PC-3 (cell line): ENCODE measurements at regions not wholly inside any gene's neighbourhood (a gene's known extent, or its start where the extent isn't known, plus 50 kb on each side); places are given as distances from the start of the nearest gene placed in this dataset.

Experiments
- ATAC-seq: fragments of 200-7000 bp; cut with Tn5 transposase; 2 replicates; pipeline ENCODE4 v1.9.1; 2020; ENCODE audit warnings: mild to moderate bottlenecking, moderate library complexity
- BruUV-seq: library from RNA; stranded (reverse); fragments of 400-500 nt; replicated peaks from 2 replicates; lab custom pipeline; 2021; lab: Mats Ljungman, UMichigan
- CTCF ChIA-PET: fragments of 300-600 bp; sonication (Branson Sonifier 250); formaldehyde crosslinking; loops from one replicate; lab custom pipeline; 2022; ENCODE audit warnings: antibody characterized with exemption; lab: Charles Lee
- POLR2A ChIA-PET: fragments of 300-600 bp; sonication (Branson Sonifier 250); formaldehyde crosslinking; loops from one replicate; lab custom pipeline; 2022; ENCODE audit warnings: antibody characterized with exemption; ENCODE audit not compliant: unreplicated experiment; lab: Charles Lee
- DNase-seq: peaks from one replicate; pipeline ENCODE4 v3.0.0-alpha.2; 2015
- H2AFZ ChIP-seq: fragments of 300-600 bp; sonication (generic); 2 replicates; pipeline ENCODE4 v1.6.0; 2016; ENCODE audit warnings: antibody characterized with exemption, low read length
- H3F3A ChIP-seq: fragments of 300-600 bp; sonication (generic); one replicate; pipeline ENCODE4 v1.6.0; 2017; ENCODE audit warnings: antibody characterized with exemption, low read length, control low read depth, mild to moderate bottlenecking; ENCODE audit not compliant: unreplicated experiment
- H3K27ac ChIP-seq: fragments of 300-600 bp; sonication (generic); 2 replicates; pipeline ENCODE4 v1.5.1; 2016; ENCODE audit warnings: mild to moderate bottlenecking, low read length
- H3K27me3 ChIP-seq: fragments of 300-600 bp; sonication (generic); 2 replicates; pipeline ENCODE4 v1.6.1; 2016; ENCODE audit warnings: low read length, mixed read lengths
- H3K36me3 ChIP-seq: fragments of 300-600 bp; sonication (generic); 2 replicates; pipeline ENCODE4 v1.6.1; 2016; ENCODE audit warnings: low read depth, mixed run types, low read length, mixed read lengths
- H3K4me1 ChIP-seq: fragments of 300-600 bp; sonication (generic); 2 replicates; pipeline ENCODE4 v1.5.1; 2016; ENCODE audit warnings: low read length; ENCODE audit not compliant: insufficient read depth
- H3K4me2 ChIP-seq: fragments of 300-600 bp; sonication (generic); 2 replicates; pipeline ENCODE4 v1.6.0; 2016; ENCODE audit warnings: low read length
- H3K4me3 ChIP-seq: fragments of 300-600 bp; sonication (generic); 2 replicates; pipeline ENCODE4 v1.5.1; 2016; ENCODE audit warnings: mild to moderate bottlenecking, low read length, mixed read lengths
- H3K79me2 ChIP-seq: fragments of 300-600 bp; sonication (generic); 2 replicates; pipeline ENCODE4 v1.6.1; 2017; ENCODE audit warnings: low read length, mixed read lengths
- H3K9ac ChIP-seq: fragments of 300-600 bp; sonication (generic); 2 replicates; pipeline ENCODE4 v1.6.0; 2016; ENCODE audit warnings: mild to moderate bottlenecking, low read length
- H3K9me2 ChIP-seq: fragments of 300-600 bp; sonication (generic); replicated peaks from 2 replicates; pipeline ENCODE4 v1.6.1; 2016; ENCODE audit warnings: mixed run types, low read length, mixed read lengths
- H3K9me3 ChIP-seq: fragments of 300-600 bp; sonication (generic); 2 replicates; pipeline ENCODE4 v1.6.1; 2016; ENCODE audit warnings: low read length, mixed read lengths
- H4K20me1 ChIP-seq: fragments of 300-600 bp; sonication (generic); 2 replicates; pipeline ENCODE4 v1.6.1; 2016; ENCODE audit warnings: low read length, mixed read lengths
- EZH2 ChIP-seq: fragments of 300-600 bp; sonication (generic); IDR thresholded peaks from one replicate; pipeline ENCODE4 v1.6.1; 2017; ENCODE audit warnings: antibody characterized with exemption, mild to moderate bottlenecking, low read length; ENCODE audit not compliant: unreplicated experiment
- EZH2phosphoT487 ChIP-seq: fragments of 300-600 bp; sonication (generic); IDR thresholded peaks from 2 replicates; pipeline ENCODE4 v1.6.1; 2018; ENCODE audit warnings: mild to moderate bottlenecking, antibody characterized with exemption, low read length, borderline replicate concordance
- intact Hi-C: fragments of 100-400 bp; cut with micrococcal nuclease; formaldehyde crosslinking; loops from 2 replicates; pipeline ENCODE4 v1.9.0; 2023
- TF ChIP-seq, protein P1 (sequence below): fragments of 300-600 bp; sonication (generic); conservative IDR thresholded peaks from 2 replicates; pipeline ENCODE4 v1.5.1; 2017; ENCODE audit warnings: antibody characterized with exemption, low read depth, mild to moderate bottlenecking, low read length

DNA sequence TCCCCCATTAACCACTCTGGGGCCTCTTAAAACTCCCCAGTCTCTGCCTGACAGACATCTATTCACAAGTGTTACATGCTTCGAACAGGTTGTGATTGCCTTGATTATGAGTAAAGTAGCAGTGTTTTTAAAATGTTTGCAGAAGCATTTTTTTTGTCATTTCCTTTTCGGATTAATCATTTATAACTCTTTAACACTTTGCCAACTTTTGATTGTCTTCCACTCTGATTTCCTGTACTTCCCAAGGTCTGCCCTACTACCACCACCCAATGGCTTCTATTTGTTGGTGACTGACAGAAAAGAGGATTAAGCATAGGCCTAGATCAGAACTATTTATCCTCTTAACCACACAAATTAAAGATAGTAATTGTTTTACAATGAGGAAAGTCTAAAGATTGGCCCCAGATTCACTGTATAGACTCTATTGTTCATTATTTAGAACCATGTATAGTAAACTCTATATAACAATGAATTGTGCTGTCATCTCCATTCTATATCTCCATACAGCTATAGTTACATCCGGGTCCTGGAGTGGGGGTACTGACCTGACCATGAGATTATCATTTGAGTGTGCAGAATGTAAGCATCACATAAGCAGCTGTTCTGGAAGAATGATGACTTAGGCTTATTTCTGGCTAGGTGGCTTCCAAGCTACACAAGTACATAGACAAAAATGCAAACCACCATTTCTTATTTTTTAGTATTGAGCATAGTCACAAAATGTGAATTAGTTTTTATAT is 110.3 kb upstream of the RBMS1 start:
- Histone ChIP-seq H3K4me2 (no peak overlapping the region), H3K9me2 (no peaks in the 10 kb centered on the region), H3K9me3 (no peaks in the 10 kb centered on the region), H2AFZ (no peak overlapping the region), H3K27me3 (no peaks in the 10 kb centered on the region), H3K27ac (no peak overlapping the region), H3F3A (no peaks in the 10 kb centered on the region), H3K36me3 (no peaks in the 10 kb centered on the region), H3K4me1 (0 out of 2 replicates have a peak, but pooled peaks cover 3% of the 10 kb centered on the region), H4K20me1 (no peaks in the 10 kb centered on the region), H3K79me2 (no peaks in the 10 kb centered on the region), H3K4me3 (no peak overlapping the region), H3K9ac (no peak overlapping the region)
- TF ChIP-seq, protein P1, sequence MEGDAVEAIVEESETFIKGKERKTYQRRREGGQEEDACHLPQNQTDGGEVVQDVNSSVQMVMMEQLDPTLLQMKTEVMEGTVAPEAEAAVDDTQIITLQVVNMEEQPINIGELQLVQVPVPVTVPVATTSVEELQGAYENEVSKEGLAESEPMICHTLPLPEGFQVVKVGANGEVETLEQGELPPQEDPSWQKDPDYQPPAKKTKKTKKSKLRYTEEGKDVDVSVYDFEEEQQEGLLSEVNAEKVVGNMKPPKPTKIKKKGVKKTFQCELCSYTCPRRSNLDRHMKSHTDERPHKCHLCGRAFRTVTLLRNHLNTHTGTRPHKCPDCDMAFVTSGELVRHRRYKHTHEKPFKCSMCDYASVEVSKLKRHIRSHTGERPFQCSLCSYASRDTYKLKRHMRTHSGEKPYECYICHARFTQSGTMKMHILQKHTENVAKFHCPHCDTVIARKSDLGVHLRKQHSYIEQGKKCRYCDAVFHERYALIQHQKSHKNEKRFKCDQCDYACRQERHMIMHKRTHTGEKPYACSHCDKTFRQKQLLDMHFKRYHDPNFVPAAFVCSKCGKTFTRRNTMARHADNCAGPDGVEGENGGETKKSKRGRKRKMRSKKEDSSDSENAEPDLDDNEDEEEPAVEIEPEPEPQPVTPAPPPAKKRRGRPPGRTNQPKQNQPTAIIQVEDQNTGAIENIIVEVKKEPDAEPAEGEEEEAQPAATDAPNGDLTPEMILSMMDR, result no peak
- TF ChIP-seq EZH2 (no peak), EZH2phosphoT487 (no peak)
- ATAC-seq (peak; percentile 58), DNase-seq (no peak)
- no TSS peak for BruUV-seq
- intact Hi-C loops, result no loop called here
- POLR2A ChIA-PET, result no interaction called here
- CTCF ChIA-PET, result no interaction called here

GRCh38 chr2:160606341-160606740 is 112.7 kb upstream of the RBMS1 start:
- Histone ChIP-seq H3K9me2 (no peaks in the 10 kb centered on the region), H3K4me2 (no peak overlapping the region), H3K27ac (no peak overlapping the region), H3K4me3 (no peak overlapping the region), H3K27me3 (no peaks in the 10 kb centered on the region), H3K4me1 (peaks cover 3% of the 10 kb centered on the region; the same call in 1 of the 2 replicates), H3K9ac (no peak overlapping the region), H3K36me3 (no peaks in the 10 kb centered on the region), H2AFZ (no peak overlapping the region), H4K20me1 (no peaks in the 10 kb centered on the region), H3K9me3 (no peaks in the 10 kb centered on the region), H3F3A (no peaks in the 10 kb centered on the region), H3K79me2 (no peaks in the 10 kb centered on the region)
- DNase-seq (no peak), ATAC-seq (no peak)
- BruUV-seq, result no TSS peak
- POLR2A ChIA-PET, result no interaction called here
- intact Hi-C loops, result no loop called here
- TF ChIP-seq, protein P1, result no peak
- no peak for TF ChIP-seq EZH2phosphoT487
- TF ChIP-seq EZH2, result no peak
- CTCF ChIA-PET, result no interaction called here

DNA sequence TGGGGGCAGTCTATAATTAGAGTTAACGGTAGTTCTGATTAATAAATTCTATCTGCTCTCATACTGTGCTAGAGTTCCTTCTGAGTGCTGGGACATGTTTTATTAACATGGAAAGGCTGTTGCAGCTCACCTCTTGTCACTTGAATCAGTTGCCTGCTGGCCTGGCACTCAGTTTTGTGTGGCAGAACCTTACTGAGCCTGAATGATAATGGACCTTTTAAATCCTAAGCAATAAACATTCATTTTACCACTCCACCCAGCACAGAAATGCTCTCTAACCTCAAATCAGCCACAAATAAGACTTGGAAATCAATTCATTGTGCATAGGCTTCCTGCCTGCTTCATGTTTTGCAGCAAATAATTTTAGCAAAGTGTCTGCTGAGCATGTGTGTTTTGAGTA is 115.0 kb upstream of the RBMS1 start:
- no peaks in the 10 kb centered on the region for H3F3A ChIP-seq
- no peaks in the 10 kb centered on the region for H3K79me2 ChIP-seq
- peaks cover 11% of the 10 kb centered on the region for H3K4me1 ChIP-seq
- H3K27me3 ChIP-seq, result no peaks in the 10 kb centered on the region
- ATAC-seq (no peak), DNase-seq (no peak)
- H3K36me3 ChIP-seq, result no peaks in the 10 kb centered on the region
- no peaks in the 10 kb centered on the region for H3K9me2 ChIP-seq
- TF ChIP-seq EZH2, result no peak
- TF ChIP-seq, protein P1, result no peak
- TF ChIP-seq EZH2phosphoT487, result no peak
- ChIA-PET CTCF (no interaction called here), POLR2A (no interaction called here)
- H3K4me2 ChIP-seq, result no peak overlapping the region
- H3K4me3 ChIP-seq, result no peak overlapping the region
- no peaks in the 10 kb centered on the region for H3K9me3 ChIP-seq
- H3K27ac ChIP-seq, result no peak overlapping the region
- BruUV-seq, result no TSS peak
- no peaks in the 10 kb centered on the region for H4K20me1 ChIP-seq
- intact Hi-C loops, result no loop called here
- H3K9ac ChIP-seq, result no peak overlapping the region
- H2AFZ ChIP-seq, result no peak overlapping the region
